Liver (tissue), 8 donors: ENCODE measurements at regions not wholly inside any gene's neighbourhood (a gene's known extent, or its start where the extent isn't known, plus 50 kb on each side); places are given as distances from the start of the nearest gene placed in this dataset.

Source experiments
- DNase-seq: peaks from one replicate; pipeline ENCODE4 v3.0.0-alpha.2; 2017; ENCODE audit warnings: low spot score
- H3K27ac ChIP-seq, 2 donors: one replicate each; pipeline ENCODE4 v1.7.0; 2013; ENCODE audit warnings: inconsistent platforms in 2 of 2, low read length in 2 of 2, control low read depth in 1 of 2, low read depth in 1 of 2, mild to moderate bottlenecking in 1 of 2
- H3K27me3 ChIP-seq, 4 donors: one replicate each; pipeline versions ENCODE4 v1.6.1 to v1.7.0; 2013; ENCODE audit warnings: low read length in 3 of 4, inconsistent platforms in 1 of 4, mild to moderate bottlenecking in 1 of 4, moderate library complexity in 1 of 4; ENCODE audit not compliant: control insufficient read depth in 4 of 4, insufficient read depth in 4 of 4
- H3K36me3 ChIP-seq, 4 donors: one replicate each; pipeline versions ENCODE4 v1.6.1 to v1.7.0; 2013; ENCODE audit warnings: low read length in 3 of 4, mild to moderate bottlenecking in 3 of 4, low read depth in 1 of 4, moderate library complexity in 1 of 4; ENCODE audit not compliant: control insufficient read depth in 4 of 4, insufficient read depth in 3 of 4
- H3K4me1 ChIP-seq, 4 donors: one replicate each; pipeline versions ENCODE4 v1.6.1 to v1.7.0; 2013; ENCODE audit warnings: low read length in 3 of 4, mild to moderate bottlenecking in 3 of 4, moderate library complexity in 1 of 4; ENCODE audit not compliant: control insufficient read depth in 4 of 4, insufficient read depth in 4 of 4
- H3K4me3 ChIP-seq, 3 donors: one replicate each; pipeline versions ENCODE4 v1.6.1 to v1.7.0; 2013; ENCODE audit warnings: low read length in 3 of 3, control low read depth in 1 of 3, low read depth in 1 of 3, mild to moderate bottlenecking in 1 of 3
- H3K9ac ChIP-seq, 2 donors: one replicate each; pipeline ENCODE4 v1.7.0; 2013; ENCODE audit warnings: low read length in 2 of 2, mild to moderate bottlenecking in 2 of 2, moderate library complexity in 2 of 2, control low read depth in 1 of 2, low read depth in 1 of 2
- H3K9me3 ChIP-seq, 4 donors: one replicate each; pipeline versions ENCODE4 v1.6.1 to v1.7.0; 2013; ENCODE audit warnings: low read length in 3 of 4; ENCODE audit not compliant: control insufficient read depth in 4 of 4
- ATF3 ChIP-seq: IDR thresholded peaks from 2 replicates; pipeline ENCODE4 v1.6.1; 2016; ENCODE audit warnings: antibody characterized with exemption
- EGR1 ChIP-seq, 2 donors: IDR thresholded peaks; 2 replicates each; pipeline ENCODE4 v1.6.1; 2016 to 2018; ENCODE audit warnings: antibody characterized with exemption in 2 of 2, low read depth in 2 of 2
- FOXA1 ChIP-seq: IDR thresholded peaks from 2 replicates; pipeline ENCODE4 v1.6.1; 2016; ENCODE audit warnings: antibody characterized with exemption
- FOXA2 ChIP-seq: IDR thresholded peaks from 2 replicates; pipeline ENCODE4 v1.6.1; 2016; ENCODE audit warnings: antibody characterized with exemption
- GABPA ChIP-seq, 2 donors: IDR thresholded peaks in 1 of 2; conservative IDR thresholded peaks in 1 of 2; 2 replicates each; pipeline ENCODE4 v1.6.1; 2016; ENCODE audit warnings: antibody characterized with exemption in 2 of 2, mild to moderate bottlenecking in 1 of 2, moderate library complexity in 1 of 2
- HNF4A ChIP-seq, 2 donors: conservative IDR thresholded peaks; 2 replicates each; pipeline ENCODE4 v1.6.1; 2016; ENCODE audit warnings: antibody characterized with exemption in 2 of 2, mild to moderate bottlenecking in 2 of 2
- HNF4G ChIP-seq: IDR thresholded peaks from 2 replicates; pipeline ENCODE4 v1.6.1; 2016; ENCODE audit warnings: antibody characterized with exemption
- JUND ChIP-seq, 2 donors: IDR thresholded peaks; 2 replicates each; pipeline ENCODE4 v1.6.1; 2016; ENCODE audit warnings: antibody characterized with exemption in 2 of 2
- MAX ChIP-seq: IDR thresholded peaks from 2 replicates; pipeline ENCODE4 v1.6.1; 2016; ENCODE audit warnings: antibody characterized with exemption
- NR2F2 ChIP-seq: IDR thresholded peaks from 2 replicates; pipeline ENCODE4 v1.6.1; 2016; ENCODE audit warnings: antibody characterized with exemption
- RAD21 ChIP-seq, 2 donors: IDR thresholded peaks; 2 replicates each; pipeline ENCODE4 v1.6.1; 2016; ENCODE audit warnings: antibody characterized with exemption in 2 of 2, mild to moderate bottlenecking in 2 of 2
- REST ChIP-seq: IDR thresholded peaks from 2 replicates; pipeline ENCODE4 v1.6.1; 2016; ENCODE audit warnings: antibody characterized with exemption, mild to moderate bottlenecking
- RXRA ChIP-seq, 2 donors: IDR thresholded peaks; 2 replicates each; pipeline ENCODE4 v1.6.1; 2017 to 2018; ENCODE audit warnings: antibody characterized with exemption in 2 of 2, mild to moderate bottlenecking in 1 of 2
- SP1 ChIP-seq: IDR thresholded peaks from 2 replicates; pipeline ENCODE4 v1.6.1; 2018; ENCODE audit warnings: antibody characterized with exemption, mild to moderate bottlenecking
- TAF1 ChIP-seq: conservative IDR thresholded peaks from 2 replicates; pipeline ENCODE4 v1.6.1; 2016; ENCODE audit warnings: antibody characterized with exemption, mild to moderate bottlenecking
- YY1 ChIP-seq: IDR thresholded peaks from 2 replicates; pipeline ENCODE4 v1.6.1; 2016; ENCODE audit warnings: antibody characterized with exemption, mild to moderate bottlenecking
- ZBTB33 ChIP-seq: IDR thresholded peaks from 2 replicates; pipeline ENCODE4 v1.6.1; 2016; ENCODE audit warnings: antibody characterized with exemption
- WGBS: extraction: QIAGEN DNeasy Blood & Tissue Kit; methylation state at CpG from one replicate; pipeline ENCODE4 v1.1.7; 2013; 5-methylcytosine and 5-hydroxymethylcytosine counted together
- TF ChIP-seq, protein P1 (sequence below): fragments of 150-350 bp; IDR thresholded peaks from 2 replicates; pipeline ENCODE4 v1.5.1; 2017; ENCODE audit warnings: improper control_type of control experiment, low read depth, low read length; ENCODE audit not compliant: missing input control
- donor health status: healthy.
- donor health status: healthy.
- donor health status: healthy.
- donor health status: healthy.
- donor health status: healthy.

DNA sequence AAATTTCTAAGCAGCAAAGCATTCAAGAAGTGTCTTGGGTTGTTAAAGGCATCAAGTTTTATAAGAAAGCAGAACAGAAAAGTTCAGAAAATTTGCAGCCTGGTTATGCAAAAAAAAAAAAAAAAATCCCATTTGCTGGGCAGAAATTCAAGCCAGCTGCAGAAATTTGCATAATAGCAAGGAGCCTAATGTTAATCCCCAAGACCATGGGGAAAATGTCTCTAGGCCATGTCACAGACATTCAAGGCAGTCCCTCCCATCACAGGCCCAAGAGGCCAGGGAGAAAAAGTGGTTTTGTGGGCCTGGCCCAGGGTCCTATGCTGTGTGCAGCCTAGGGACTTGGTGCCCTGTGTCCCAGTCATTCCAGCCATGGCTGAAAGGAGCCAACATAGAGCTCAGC, 269.0 kb upstream of the SLC39A10 start:
- no peaks in the 10 kb centered on the region for H3K27me3 ChIP-seq
- H3K36me3 ChIP-seq = no peaks in the 10 kb centered on the region
- no peak overlapping the region for H3K27ac ChIP-seq
- no peak for DNase-seq
- H3K4me1 ChIP-seq = no peaks in the 10 kb centered on the region
- no peak overlapping the region for H3K9ac ChIP-seq
- TF ChIP-seq NR2F2 (no peak), JUND (IDR thresholded peaks at IDR 0.05) (no peak), ZBTB33 (no peak), EGR1 (IDR thresholded peaks at IDR 0.05; ENCODE audit: low read depth in 2 of 2) (no peak), RAD21 (IDR thresholded peaks at IDR 0.05) (no peak)
- H3K9me3 ChIP-seq = no peaks in the 10 kb centered on the region
- H3K4me3 ChIP-seq = no peak overlapping the region

DNA sequence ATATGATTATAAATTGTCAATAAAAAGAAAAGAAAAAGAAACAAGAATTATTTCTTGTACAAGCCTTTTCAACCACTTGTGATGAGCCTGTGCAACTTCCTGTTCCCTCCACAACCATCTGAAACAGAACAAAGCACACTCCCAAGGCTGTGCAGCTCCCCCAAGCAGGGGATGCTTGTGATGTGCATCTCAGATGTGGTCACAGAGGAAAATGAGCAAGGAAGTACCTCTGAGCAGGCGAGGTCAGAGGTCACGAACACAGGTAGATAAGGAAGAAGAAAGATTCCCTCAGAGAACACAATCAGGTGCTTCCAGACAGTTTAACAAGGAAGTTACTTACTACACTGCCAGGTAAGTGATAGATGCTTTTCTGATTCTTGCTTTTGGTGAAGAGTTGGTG, 274.8 kb upstream of the SLC39A10 start:
- Histone ChIP-seq H3K36me3 (no peaks in the 10 kb centered on the region), H3K9ac (no peak overlapping the region), H3K27me3 (peaks cover 0 to 2% (median 0%) of the 10 kb centered on the region in 4 donors), H3K27ac (no peak overlapping the region), H3K9me3 (no peaks in the 10 kb centered on the region), H3K4me1 (no peaks in the 10 kb centered on the region), H3K4me3 (no peak overlapping the region)
- TF ChIP-seq RXRA (IDR thresholded peaks at IDR 0.05) (no peak), REST (no peak), TAF1 (no peak), RAD21 (IDR thresholded peaks at IDR 0.05) (no peak), NR2F2 (no peak), MAX (no peak), FOXA2 (no peak), HNF4G (no peak), YY1 (no peak), GABPA (IDR thresholded peaks at IDR 0.05 in 1 of 2, conservative IDR thresholded peaks at IDR 0.05 in 1 of 2) (no peak), EGR1 (IDR thresholded peaks at IDR 0.05; ENCODE audit: low read depth in 2 of 2) (no peak), FOXA1 (no peak), HNF4A (conservative IDR thresholded peaks at IDR 0.05) (no peak), ZBTB33 (no peak), ATF3 (no peak), SP1 (no peak), JUND (IDR thresholded peaks at IDR 0.05) (no peak)
- TF ChIP-seq, protein P1, sequence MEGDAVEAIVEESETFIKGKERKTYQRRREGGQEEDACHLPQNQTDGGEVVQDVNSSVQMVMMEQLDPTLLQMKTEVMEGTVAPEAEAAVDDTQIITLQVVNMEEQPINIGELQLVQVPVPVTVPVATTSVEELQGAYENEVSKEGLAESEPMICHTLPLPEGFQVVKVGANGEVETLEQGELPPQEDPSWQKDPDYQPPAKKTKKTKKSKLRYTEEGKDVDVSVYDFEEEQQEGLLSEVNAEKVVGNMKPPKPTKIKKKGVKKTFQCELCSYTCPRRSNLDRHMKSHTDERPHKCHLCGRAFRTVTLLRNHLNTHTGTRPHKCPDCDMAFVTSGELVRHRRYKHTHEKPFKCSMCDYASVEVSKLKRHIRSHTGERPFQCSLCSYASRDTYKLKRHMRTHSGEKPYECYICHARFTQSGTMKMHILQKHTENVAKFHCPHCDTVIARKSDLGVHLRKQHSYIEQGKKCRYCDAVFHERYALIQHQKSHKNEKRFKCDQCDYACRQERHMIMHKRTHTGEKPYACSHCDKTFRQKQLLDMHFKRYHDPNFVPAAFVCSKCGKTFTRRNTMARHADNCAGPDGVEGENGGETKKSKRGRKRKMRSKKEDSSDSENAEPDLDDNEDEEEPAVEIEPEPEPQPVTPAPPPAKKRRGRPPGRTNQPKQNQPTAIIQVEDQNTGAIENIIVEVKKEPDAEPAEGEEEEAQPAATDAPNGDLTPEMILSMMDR = no peak
- DNase-seq = no peak
- WGBS = 36% methylated on average over 2 of the region's 2 CpGs
